ENCODE measurements at regions not wholly inside any gene's neighbourhood (a gene's known extent, or its start where the extent isn't known, plus 50 kb on each side); places are given as distances from the start of the nearest gene placed in this dataset.

DNA sequence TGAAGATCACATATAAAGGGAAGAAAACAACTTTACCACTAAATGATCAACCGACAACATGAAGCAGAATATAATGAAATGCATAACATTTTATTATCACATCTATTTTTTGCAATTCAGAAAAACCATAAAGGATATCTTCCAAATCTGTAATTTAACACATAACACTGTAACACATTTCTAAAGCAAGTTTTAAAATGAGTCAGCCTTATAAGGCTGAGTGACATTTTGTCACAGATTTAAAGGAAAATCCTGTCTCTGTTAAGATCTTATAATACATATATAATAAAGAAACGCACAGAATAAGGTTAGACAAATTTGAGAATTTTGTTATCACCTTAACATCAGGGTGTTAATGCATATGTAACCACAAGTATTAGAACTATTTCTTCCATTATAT, 198.4 kb upstream of the RASA1 start:
- DNase-seq: no peak

GRCh38 chr5:87069974-87070608, 197.6 kb upstream of the RASA1 start:
- DNase-seq: peak; percentile 15

DNA sequence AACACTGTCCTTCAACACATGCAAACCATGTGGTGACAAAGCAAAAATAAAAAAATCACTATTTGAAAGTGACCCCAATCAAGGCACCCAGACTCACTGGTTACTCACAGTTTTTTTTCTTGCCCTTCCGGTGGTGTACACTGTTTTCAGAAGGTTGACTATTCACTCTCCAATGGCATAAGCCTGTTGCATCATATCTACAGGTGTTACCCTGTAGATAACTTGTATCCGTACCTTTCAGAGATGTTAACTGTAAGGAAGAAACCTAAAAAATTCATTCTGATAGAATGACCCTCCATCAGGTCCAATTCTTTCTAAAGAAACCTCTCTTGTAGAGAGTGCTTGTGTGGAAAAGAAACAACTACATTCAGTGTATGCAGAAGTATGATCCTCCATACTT, 193.6 kb upstream of the RASA1 start:
- no peak for DNase-seq

DNA sequence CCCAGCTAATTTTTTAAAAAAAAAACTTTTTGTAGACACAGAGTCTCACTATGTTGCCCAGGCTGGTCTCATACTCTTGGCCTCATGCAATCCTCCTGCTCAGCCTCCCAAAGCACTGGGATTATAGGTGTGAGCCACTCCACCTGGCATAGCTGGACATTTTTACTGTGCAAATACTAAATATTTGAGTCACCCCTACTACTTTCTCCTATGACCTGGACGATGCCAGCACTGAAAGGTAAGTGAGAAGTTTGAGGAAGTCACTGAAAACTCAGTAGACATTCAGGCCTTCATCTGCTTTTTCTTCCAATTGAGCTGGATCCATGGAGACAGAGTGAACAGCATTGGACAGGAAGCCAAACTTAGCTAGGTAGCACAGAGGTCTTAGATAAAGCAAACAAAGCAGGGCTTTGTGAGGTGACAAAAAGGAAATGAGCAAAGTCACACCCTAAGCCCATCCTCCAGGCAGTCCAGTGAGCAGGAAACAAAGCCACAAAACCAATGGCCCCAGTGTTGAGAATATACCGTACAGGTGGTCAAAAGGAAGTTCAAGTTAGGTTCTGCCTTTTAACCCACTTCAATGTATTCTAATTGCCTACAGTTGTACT, 192.6 kb upstream of the RASA1 start:
- DNase-seq: no peak

DNA sequence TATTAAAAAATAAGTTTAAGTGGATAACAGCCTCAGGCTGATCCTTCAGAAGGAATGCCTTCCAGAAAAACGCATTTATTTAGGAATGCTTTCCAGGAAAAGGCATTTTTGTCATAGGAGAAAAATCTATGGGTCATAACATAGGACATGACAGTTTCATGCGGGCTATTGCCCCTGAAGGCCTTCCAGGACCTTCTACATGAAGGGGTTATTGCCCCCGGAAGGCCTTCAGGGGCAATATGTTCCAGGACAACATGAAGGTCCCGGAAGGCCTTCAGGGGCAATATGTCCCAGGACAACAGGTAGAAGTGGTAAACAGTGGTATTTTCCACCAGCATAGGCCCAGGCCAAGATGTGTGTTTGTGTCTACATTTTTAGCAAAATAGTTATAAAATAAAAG, 191.3 kb upstream of the RASA1 start:
- DNase-seq: no peak

DNA sequence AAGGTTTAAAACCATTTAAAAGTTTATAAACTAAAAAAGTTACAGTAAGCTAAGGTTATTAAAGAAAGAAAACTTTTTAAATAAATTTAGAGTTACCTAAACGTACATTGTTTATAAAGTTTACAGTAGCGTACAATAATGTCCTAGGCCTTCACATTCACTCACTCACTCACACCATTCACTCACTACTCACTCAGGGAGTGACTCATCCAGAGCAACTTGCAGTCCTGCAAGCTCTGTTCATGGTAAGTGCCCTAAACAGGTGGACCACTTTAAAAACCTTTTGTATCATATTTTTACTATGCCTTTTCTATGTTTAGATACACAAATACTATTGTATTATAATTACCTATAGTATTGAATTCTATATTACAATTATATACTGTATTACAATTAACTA, 190.8 kb upstream of the RASA1 start:
- peak; percentile 22 for DNase-seq

DNA sequence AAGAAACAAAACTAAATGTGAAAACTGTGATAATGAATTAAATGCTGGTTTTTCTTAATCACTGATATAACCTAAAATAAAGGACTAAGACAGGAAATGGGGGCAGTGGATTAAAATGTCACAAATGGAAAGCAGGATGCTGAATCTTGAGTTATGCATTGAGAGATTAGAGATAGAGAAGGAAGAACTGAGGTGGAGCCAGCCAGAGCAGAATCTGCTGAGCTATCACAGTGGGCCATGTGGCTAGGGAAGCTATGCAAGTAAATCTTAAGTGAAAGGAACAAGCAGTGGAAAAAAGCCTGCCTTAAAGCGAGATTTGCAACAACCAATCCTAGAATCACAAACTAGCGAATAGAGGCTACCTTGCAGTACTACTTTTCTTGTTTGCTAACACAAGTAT, 188.5 kb upstream of the RASA1 start:
- DNase-seq: no peak

DNA sequence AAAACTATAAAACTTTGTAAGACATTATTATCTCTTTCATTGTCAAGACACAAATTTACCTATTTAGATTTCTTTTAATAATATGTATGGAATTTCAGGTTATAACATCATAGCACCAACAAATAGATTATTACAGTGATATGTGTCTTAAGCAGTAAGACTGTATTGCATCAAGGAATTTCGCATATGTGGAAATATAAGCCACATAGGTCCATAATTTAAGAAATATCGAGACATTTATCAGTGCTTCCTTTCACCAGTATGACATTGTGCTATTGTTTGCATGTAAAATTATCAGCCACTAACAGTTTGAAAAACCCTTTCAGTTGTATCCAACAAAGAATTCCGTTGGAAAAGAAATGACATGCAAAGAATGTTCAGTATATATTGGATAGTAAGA, 186.7 kb upstream of the RASA1 start:
- no peak for DNase-seq

DNA sequence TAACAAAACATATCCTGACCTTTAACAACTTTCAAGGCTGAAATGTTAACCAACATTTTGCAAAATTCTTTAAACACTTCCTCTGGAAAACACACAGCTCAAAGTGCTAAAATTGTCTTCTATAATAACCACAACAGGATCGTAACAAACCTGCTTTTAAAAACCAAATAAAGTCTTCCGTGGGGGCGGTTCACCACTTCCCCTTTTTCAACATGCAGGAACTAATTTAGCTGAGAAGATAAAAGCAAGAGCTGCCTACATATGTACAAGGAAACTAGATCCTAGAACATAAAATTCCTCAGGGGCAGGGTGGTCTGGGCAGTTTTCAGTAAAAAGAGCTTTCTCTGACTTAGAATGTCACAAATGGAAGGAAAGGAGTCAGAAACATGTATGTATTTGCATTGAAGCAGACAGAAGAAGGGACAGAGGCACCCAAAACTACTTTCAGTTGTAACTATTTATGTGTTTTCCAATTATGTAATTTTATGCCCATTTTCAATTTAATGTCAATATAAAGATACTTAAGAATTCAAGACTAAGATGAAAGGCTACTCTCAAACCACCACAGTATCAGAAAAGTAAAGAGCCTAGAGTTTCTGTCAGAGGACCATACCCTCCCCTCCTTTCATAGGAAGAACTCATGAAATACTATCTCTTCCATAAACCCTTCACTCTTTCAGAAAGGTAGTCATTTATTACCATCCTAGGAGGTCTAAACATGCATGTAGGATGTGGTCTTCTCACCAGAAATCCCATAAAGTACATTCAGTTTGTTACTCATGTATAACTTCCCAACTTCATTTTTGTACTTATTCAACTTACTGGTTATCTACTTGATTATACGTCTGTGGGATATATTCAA, 185.9 kb upstream of the RASA1 start:
- DNase-seq: no peak

GRCh38 chr5:87094347-87094746, 173.3 kb upstream of the RASA1 start:
- DNase-seq: no peak

GRCh38 chr5:87094833-87095232, 172.8 kb upstream of the RASA1 start:
- no peak for DNase-seq

DNA sequence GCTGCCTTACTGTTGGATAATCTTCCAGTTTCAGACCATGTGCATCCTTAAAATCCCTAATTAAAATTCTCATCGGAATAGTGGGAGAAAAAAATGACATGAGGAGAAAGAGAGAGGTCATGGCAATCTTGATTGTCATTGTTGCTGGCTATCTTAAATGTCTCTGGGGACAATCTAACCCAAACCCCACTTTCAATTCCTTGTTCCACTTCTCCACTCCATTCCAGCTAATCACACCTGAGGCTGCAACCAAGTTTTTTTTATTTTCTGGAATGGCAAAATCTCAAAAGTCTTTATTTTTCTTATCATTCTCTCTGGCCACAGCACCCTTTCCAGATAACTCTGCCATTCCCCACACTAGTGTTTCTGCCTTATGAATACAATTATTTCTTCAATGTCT, 171.9 kb upstream of the RASA1 start:
- no peak for DNase-seq

GRCh38 chr5:87097664-87098063, 170.0 kb upstream of the RASA1 start:
- DNase-seq: no peak

GRCh38 chr5:87099291-87099839, 168.3 kb upstream of the RASA1 start:
- peak; percentile 70 for DNase-seq

GRCh38 chr5:87099968-87100367, 167.7 kb upstream of the RASA1 start:
- DNase-seq: no peak

DNA sequence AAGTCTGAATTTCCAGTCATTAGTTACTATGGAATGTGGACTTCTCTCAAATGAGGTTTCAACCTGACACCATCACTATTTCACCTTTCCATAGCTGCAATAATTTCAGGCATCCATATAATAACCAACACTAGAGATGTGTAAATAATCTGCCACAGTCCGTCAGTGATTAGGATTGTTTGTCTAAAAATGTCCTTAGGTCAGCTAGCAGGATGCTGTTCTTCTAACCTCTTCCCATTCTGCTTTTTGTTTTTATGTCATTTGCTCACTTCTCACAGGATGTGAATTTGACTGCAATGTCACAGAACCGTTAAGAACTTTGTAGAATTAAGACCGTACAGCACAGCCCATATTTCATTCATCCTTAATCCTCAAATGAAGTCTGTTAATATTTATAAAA, 166.4 kb upstream of the RASA1 start:
- DNase-seq: no peak

DNA sequence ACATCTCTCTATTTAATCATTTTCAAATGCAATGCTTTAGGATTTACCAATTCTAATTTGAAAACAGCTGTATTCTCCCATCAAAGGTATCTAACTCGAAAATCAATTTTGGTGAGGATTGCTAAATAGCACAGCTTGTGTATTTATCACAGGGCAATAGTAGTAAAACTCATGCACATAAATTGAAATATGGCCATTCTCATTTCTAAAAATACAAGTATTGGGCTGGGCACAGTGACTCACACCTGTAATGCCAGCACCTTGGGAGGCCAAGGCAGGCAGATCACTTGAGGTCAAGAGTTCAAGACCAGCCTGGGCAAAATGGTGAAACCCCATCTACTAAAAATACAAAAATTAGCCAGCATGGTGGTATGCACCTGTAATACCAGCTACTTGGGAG, 164.8 kb upstream of the RASA1 start:
- no peak for DNase-seq

- DNase-seq: no peak
These were observed 163.9 kb upstream of the RASA1 start for GRCh38 chr5:87103616-87104287.

DNA sequence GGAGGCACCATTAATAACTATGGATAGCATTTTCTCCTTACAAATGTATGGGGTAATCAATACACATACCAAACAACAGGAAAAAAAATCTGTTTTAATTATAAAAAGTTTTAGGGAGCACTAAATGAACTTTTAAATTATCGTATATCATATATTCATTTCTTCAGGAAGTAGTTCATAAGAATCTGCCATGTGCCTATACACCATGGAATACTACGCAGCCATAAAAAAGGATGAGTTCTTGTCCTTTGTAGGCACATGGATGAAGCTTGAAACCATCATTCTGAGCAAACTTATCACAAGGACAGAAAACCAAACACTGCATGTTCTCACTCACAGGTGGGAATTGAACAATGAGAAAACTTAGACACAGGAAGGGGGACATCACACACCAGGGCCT, 162.1 kb upstream of the RASA1 start:
- no peak for DNase-seq

DNA sequence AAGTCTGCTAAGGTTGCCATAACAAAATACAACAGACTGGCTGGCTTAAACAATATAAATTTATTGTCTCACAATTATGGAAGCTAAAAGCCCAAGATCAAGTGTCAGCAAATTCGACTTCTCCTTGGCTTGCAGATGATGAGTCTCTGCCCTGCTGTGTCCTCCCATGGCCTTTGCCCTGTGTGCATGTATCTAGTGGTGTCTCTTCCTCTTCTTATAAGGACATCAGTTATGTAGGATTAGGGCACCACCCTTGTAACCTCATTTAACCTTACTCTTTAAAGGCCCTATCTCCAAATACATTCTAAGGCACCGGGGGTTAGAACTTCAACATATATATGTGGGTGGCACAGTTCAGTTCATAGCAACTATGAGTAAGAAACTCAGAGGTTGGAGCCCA, 157.9 kb upstream of the RASA1 start:
- DNase-seq: no peak

- peak; percentile 45 for DNase-seq
These were observed 157.0 kb upstream of the RASA1 start for GRCh38 chr5:87110721-87111120.

GRCh38 chr5:87113861-87114260, 153.8 kb upstream of the RASA1 start:
- peak; percentile 83 for DNase-seq

- DNase-seq: no peak
These were observed 153.1 kb upstream of the RASA1 start for GRCh38 chr5:87114631-87115030.

All from NCI-H226 (cell line).